Small intestine (tissue), 7 donors: ENCODE measurements at regions not wholly inside any gene's neighbourhood (a gene's known extent, or its start where the extent isn't known, plus 50 kb on each side); places are given as distances from the start of the nearest gene placed in this dataset.

Experiments used
- DNase-seq, 2 donors: peaks; one replicate each; pipeline versions ENCODE4 v3.0.0 to v3.0.0-alpha.2; 2013
- FAIRE-seq: peaks from 2 replicates; lab custom pipeline; 2012; peaks lifted over from hg19 to GRCh38; lab: Jason Lieb, UNC
- H3K27ac ChIP-seq, 3 donors: one replicate each; pipeline ENCODE4 v1.5.1; 2013; ENCODE audit warnings: low read length in 2 of 3, mild to moderate bottlenecking in 2 of 3, control low read depth in 1 of 3, inconsistent platforms in 1 of 3, low read depth in 1 of 3, moderate library complexity in 1 of 3
- H3K27me3 ChIP-seq, 3 donors: one replicate each; pipeline ENCODE4 v1.6.1; 2013; ENCODE audit warnings: low read length in 3 of 3, inconsistent platforms in 1 of 3; ENCODE audit not compliant: control insufficient read depth in 3 of 3, insufficient read depth in 3 of 3
- H3K36me3 ChIP-seq, 3 donors: one replicate each; pipeline ENCODE4 v1.6.1; 2013; ENCODE audit warnings: low read length in 3 of 3, inconsistent platforms in 1 of 3, low read depth in 1 of 3, mild to moderate bottlenecking in 1 of 3, moderate library complexity in 1 of 3; ENCODE audit not compliant: control insufficient read depth in 3 of 3, insufficient read depth in 2 of 3
- H3K4me1 ChIP-seq, 3 donors: one replicate each; pipeline ENCODE4 v1.6.1; 2013; ENCODE audit warnings: low read length in 2 of 3, inconsistent platforms in 1 of 3, low read depth in 1 of 3, mild to moderate bottlenecking in 1 of 3, moderate library complexity in 1 of 3; ENCODE audit not compliant: control insufficient read depth in 3 of 3, insufficient read depth in 2 of 3
- H3K4me3 ChIP-seq, 3 donors: one replicate each; pipeline ENCODE4 v1.5.1; 2013; ENCODE audit warnings: low read length in 3 of 3, control low read depth in 1 of 3, inconsistent platforms in 1 of 3, low read depth in 1 of 3, mild to moderate bottlenecking in 1 of 3, moderate library complexity in 1 of 3
- H3K9me3 ChIP-seq, 2 donors: one replicate each; pipeline ENCODE4 v1.6.1; 2013; ENCODE audit warnings: low read depth in 1 of 2, low read length in 1 of 2; ENCODE audit not compliant: control insufficient read depth in 2 of 2, insufficient read depth in 1 of 2
- WGBS, 3 donors: extraction: QIAGEN DNeasy Blood & Tissue Kit; methylation state at CpG; one replicate each; pipeline ENCODE4 v1.1.7; 2013; 5-methylcytosine and 5-hydroxymethylcytosine counted together
- donor health status: healthy with polysubstance abuse.
- donor health status: control.
- donor health status: control.
- donor health status: Bipolar disorder and iron deficiency.
- donor health status: healthy.

- peak overlapping the region in 2 of 3 donors; percentile 14 to 65 for H3K27ac ChIP-seq
- no peaks in the 10 kb centered on the region for H3K27me3 ChIP-seq
- 20 to 32% (median 27%) methylated on average over 9 of the region's 9 CpGs for WGBS, 3 donors
- H3K9me3 ChIP-seq: no peaks in the 10 kb centered on the region
- H3K4me3 ChIP-seq: no peak overlapping the region
- FAIRE-seq: no peak
- no peaks in the 10 kb centered on the region for H3K36me3 ChIP-seq
- H3K4me1 ChIP-seq: peaks cover 0 to 10% (median 0%) of the 10 kb centered on the region in 3 donors
- peak; percentile 35 to 50 for DNase-seq
These were observed 74.3 kb upstream of the CPM start for GRCh38 chr12:69007101-69007854.

GRCh38 chr12:69007855-69008351 lies 74.9 kb upstream of the CPM start:
- Histone ChIP-seq H3K36me3 (no peaks in the 10 kb centered on the region), H3K4me1 (peaks cover 0 to 10% (median 0%) of the 10 kb centered on the region in 3 donors)

GRCh38 chr12:69008520-69008919 lies 75.5 kb upstream of the CPM start:
- Histone ChIP-seq H3K27ac (no peak overlapping the region), H3K4me3 (no peak overlapping the region), H3K27me3 (no peaks in the 10 kb centered on the region), H3K9me3 (no peaks in the 10 kb centered on the region), H3K4me1 (peaks cover 0 to 10% (median 0%) of the 10 kb centered on the region in 3 donors), H3K36me3 (no peaks in the 10 kb centered on the region)
- 81 to 88% (median 84%) methylated on average over 4 of the region's 4 CpGs for WGBS, 3 donors
- DNase-seq (no peak), FAIRE-seq (no peak)

More at GRCh38 chr12:69007855-69008351, 74.9 kb upstream of the CPM start:
- no peak for FAIRE-seq
- whole genome bisulfite sequencing, 3 donors: 53 to 59% (median 55%) methylated on average over 5 of the region's 5 CpGs
- no peak overlapping the region for H3K4me3 ChIP-seq
- DNase-seq: peak in 1 of 2 donors; percentile 11
- H3K9me3 ChIP-seq: no peaks in the 10 kb centered on the region
- H3K27ac ChIP-seq: peak overlapping the region in 1 of 3 donors; percentile 65
- H3K27me3 ChIP-seq: no peaks in the 10 kb centered on the region

- Histone ChIP-seq H3K27me3 (no peaks in the 10 kb centered on the region), H3K36me3 (no peaks in the 10 kb centered on the region), H3K4me3 (no peak overlapping the region), H3K27ac (no peak overlapping the region), H3K9me3 (no peaks in the 10 kb centered on the region), H3K4me1 (no peaks in the 10 kb centered on the region)
- FAIRE-seq (no peak), DNase-seq (no peak)
- WGBS, 3 donors: 63 to 75% (median 68%) methylated on average over 2 of the region's 2 CpGs
These were observed 81.1 kb upstream of the CPM start for GRCh38 chr12:69014047-69014446.

GRCh38 chr12:69015017-69015416 lies 82.0 kb upstream of the CPM start:
- H3K4me1 ChIP-seq: no peaks in the 10 kb centered on the region
- H3K4me3 ChIP-seq: no peak overlapping the region
- DNase-seq: no peak
- H3K27ac ChIP-seq: no peak overlapping the region
- H3K9me3 ChIP-seq: no peaks in the 10 kb centered on the region
- 87 to 98% (median 94%) methylated on average over 2 of the region's 2 CpGs for WGBS, 3 donors
- FAIRE-seq: no peak
- no peaks in the 10 kb centered on the region for H3K27me3 ChIP-seq
- H3K36me3 ChIP-seq: no peaks in the 10 kb centered on the region

GRCh38 chr12:69015831-69016230 lies 82.9 kb upstream of the CPM start:
- Histone ChIP-seq H3K4me3 (no peak overlapping the region), H3K27ac (no peak overlapping the region), H3K36me3 (no peaks in the 10 kb centered on the region), H3K27me3 (no peaks in the 10 kb centered on the region), H3K4me1 (no peaks in the 10 kb centered on the region), H3K9me3 (no peaks in the 10 kb centered on the region)
- WGBS, 3 donors: 65 to 72% (median 67%) methylated on average over 6 of the region's 6 CpGs
- FAIRE-seq: no peak
- DNase-seq: no peak

- peaks cover 0 to 4% (median 0%) of the 10 kb centered on the region in 3 donors for H3K4me1 ChIP-seq
- FAIRE-seq (no peak), DNase-seq (no peak)
- H3K4me3 ChIP-seq: no peak overlapping the region
- H3K9me3 ChIP-seq: no peaks in the 10 kb centered on the region
- H3K36me3 ChIP-seq: no peaks in the 10 kb centered on the region
- H3K27ac ChIP-seq: no peak overlapping the region
- no peaks in the 10 kb centered on the region for H3K27me3 ChIP-seq
These were observed 86.1 kb upstream of the CPM start for GRCh38 chr12:69019082-69019481.

- DNase-seq (no peak), FAIRE-seq (no peak)
- H3K27ac ChIP-seq: no peak overlapping the region
- H3K36me3 ChIP-seq: no peaks in the 10 kb centered on the region
- H3K27me3 ChIP-seq: no peaks in the 10 kb centered on the region
- no peaks in the 10 kb centered on the region for H3K9me3 ChIP-seq
- no peak overlapping the region for H3K4me3 ChIP-seq
- H3K4me1 ChIP-seq: peaks cover 0 to 8% (median 0%) of the 10 kb centered on the region in 3 donors
These were observed 86.9 kb upstream of the CPM start for GRCh38 chr12:69019910-69020309.
